Activated CD4-positive, alpha-beta memory T cell treated with anti-CD3 and anti-CD28 coated beads for 36 hours (primary cell): ENCODE measurements at regions not wholly inside any gene's neighbourhood (a gene's known extent, or its start where the extent isn't known, plus 50 kb on each side); places are given as distances from the start of the nearest gene placed in this dataset.
"Not testable (repeated sequence)": the region's sequence is repeated elsewhere in the genome, so short reads cannot be mapped to it uniquely, and the experiment has no call there.

Experiments used
- CTCF ChIA-PET: fragments of 350-600 bp; sonication (Branson Sonifier 250); formaldehyde crosslinking; loops from one replicate; lab custom pipeline; 2021; ENCODE audit warnings: antibody characterized with exemption, inconsistent platforms; lab: Charles Lee
- POLR2A ChIA-PET: fragments of 350-600 bp; sonication (Branson Sonifier 250); formaldehyde crosslinking; loops from one replicate; lab custom pipeline; 2021; ENCODE audit warnings: antibody characterized with exemption; lab: Charles Lee
- DNase-seq: peaks from one replicate; pipeline ENCODE4 v3.0.0-alpha.2; 2020
- H3K27ac Mint-ChIP-seq: one replicate; pipeline ENCODE4 v1.8.0; 2021; ENCODE audit warnings: mixed read lengths
- H3K27me3 Mint-ChIP-seq: one replicate; pipeline ENCODE4 v1.8.0; 2021; ENCODE audit warnings: mixed read lengths
- H3K36me3 Mint-ChIP-seq: one replicate; pipeline ENCODE4 v1.8.0; 2021; ENCODE audit warnings: mixed read lengths
- H3K4me1 Mint-ChIP-seq: one replicate; pipeline ENCODE4 v1.8.0; 2021; ENCODE audit warnings: low read depth, mixed read lengths
- H3K4me3 Mint-ChIP-seq: one replicate; pipeline ENCODE4 v1.8.0; 2021; ENCODE audit warnings: mild to moderate bottlenecking, mixed read lengths
- H3K9me3 Mint-ChIP-seq: one replicate; pipeline ENCODE4 v1.8.0; 2021; ENCODE audit warnings: mixed read lengths
- intact Hi-C: fragments of 100-400 bp; cut with micrococcal nuclease; formaldehyde crosslinking; loops from one replicate; pipeline ENCODE4 v1.15.1; 2023

DNA sequence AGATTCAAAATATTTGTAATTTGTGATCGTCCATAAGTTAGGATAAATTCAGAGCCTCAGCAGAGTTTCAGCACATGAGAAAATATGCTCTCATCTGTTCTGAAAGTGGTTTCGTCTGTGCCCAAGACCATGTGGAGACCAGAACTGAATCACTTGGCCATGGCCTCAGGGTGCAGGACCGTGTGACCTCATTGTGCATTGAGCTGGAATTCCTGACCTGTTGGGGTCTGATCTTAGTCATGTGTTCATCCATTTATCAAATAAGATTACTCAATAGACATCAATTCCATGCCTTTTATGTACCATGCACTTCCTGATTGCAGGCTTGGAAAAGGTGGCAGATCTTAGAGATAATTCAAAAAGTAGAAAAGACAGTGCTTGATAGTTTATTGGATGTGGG lies 680.5 kb downstream of the QKI start:
- ChIA-PET CTCF (no interaction called here), POLR2A (no interaction called here)
- intact Hi-C loops: no loop called here
- H3K4me3 Mint-ChIP-seq: no peak overlapping the region
- no peak for DNase-seq
- H3K36me3 Mint-ChIP-seq: no peaks in the 10 kb centered on the region
- H3K27ac Mint-ChIP-seq: no peak overlapping the region
- H3K9me3 Mint-ChIP-seq: no peaks in the 10 kb centered on the region
- H3K27me3 Mint-ChIP-seq: no peaks in the 10 kb centered on the region
- H3K4me1 Mint-ChIP-seq: no peaks in the 10 kb centered on the region

DNA sequence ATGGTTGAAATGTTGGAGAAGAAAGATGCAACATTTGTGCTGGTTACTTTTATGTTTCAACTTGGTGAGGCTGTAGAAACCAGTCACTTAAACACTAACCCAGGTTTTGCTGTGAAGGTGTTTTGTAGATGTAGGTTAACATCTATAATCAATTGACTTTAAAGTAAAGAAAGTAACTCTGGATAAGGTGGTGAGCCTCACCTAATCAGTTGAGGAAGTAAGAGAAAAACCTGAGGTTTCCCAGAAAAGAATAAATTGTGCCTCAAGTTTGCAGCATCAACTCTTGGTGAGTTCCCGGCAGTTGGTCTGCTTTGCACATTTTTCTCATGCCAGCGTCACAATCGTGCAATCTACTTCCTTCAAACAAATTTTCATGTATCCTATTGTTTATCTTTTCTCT lies 673.4 kb downstream of the QKI start:
- intact Hi-C loops: no loop called here
- Mint-ChIP-seq H3K4me3 (no peak overlapping the region), H3K27ac (no peak overlapping the region), H3K9me3 (no peaks in the 10 kb centered on the region), H3K36me3 (no peaks in the 10 kb centered on the region), H3K4me1 (no peaks in the 10 kb centered on the region), H3K27me3 (peaks cover 1% of the 10 kb centered on the region)
- DNase-seq: no peak
- ChIA-PET POLR2A (no interaction called here), CTCF (no interaction called here)

DNA sequence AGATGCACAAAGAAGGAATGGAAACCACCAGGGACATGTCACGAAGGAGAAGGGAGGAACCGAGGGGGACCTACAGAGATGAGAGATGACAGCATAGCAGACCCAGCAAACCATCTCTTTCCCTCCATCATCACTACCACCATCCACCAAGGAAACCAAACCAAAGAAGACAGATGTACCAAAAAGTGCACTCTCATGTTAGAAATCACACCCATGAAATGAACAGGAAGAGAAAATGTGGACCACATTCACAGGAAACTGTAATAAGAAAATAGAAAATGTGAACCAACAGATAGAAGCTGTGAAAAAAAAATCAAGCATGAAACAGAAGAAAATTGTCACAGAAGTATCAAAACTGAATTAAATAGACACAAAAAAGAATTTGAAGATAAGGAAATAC lies 672.7 kb downstream of the QKI start:
- intact Hi-C loops: no loop called here
- Mint-ChIP-seq H3K27ac (no peak overlapping the region), H3K36me3 (no peaks in the 10 kb centered on the region), H3K4me1 (no peaks in the 10 kb centered on the region), H3K27me3 (peaks cover 1% of the 10 kb centered on the region), H3K4me3 (no peak overlapping the region), H3K9me3 (no peaks in the 10 kb centered on the region)
- POLR2A ChIA-PET: no interaction called here
- no peak for DNase-seq
- CTCF ChIA-PET: no interaction called here

DNA sequence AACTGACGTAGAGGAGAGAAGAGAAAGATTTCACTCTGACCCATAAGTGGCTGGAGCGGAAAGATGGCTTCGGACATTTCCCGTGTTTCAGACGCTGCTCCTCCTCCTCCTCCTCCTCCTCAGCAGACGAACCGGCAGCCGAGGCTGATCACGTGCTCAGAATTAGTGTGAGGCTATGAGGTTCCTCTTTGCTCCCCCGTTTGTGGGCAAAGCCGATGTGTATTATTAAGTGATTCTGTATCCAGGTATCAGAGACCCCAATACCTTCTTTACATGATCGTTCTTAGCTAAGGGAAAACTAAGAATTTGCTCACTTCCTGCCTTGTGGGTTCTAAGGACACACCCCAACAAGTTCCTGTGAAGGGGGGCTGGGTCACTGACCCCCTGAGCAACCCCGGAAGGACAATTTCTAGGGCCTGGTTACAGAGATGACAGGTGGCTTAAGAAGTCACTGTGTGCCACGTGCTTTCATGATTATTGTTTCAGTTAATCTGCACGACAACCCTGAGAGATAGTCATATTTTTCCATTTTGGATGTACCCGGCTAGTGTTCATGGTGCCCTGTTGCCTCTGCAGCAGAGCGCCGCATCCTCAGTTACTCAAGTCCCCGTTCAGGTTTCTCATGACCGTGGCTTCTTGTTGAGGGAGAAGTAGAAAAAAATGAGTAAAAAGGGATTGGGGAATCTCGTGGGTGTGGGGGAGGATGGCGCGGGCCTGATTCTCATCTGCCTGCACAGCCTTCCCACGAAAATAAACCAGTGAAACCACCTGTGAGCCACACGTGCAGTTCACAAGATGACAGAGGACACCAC lies 671.8 kb downstream of the QKI start:
- intact Hi-C loops: no loop called here
- no peak for DNase-seq
- Mint-ChIP-seq H3K27me3 (peaks cover 2% of the 10 kb centered on the region), H3K9me3 (no peaks in the 10 kb centered on the region), H3K4me1 (no peaks in the 10 kb centered on the region), H3K4me3 (no peak overlapping the region), H3K36me3 (no peaks in the 10 kb centered on the region), H3K27ac (no peak overlapping the region)
- POLR2A ChIA-PET: no interaction called here
- CTCF ChIA-PET: no interaction called here

DNA sequence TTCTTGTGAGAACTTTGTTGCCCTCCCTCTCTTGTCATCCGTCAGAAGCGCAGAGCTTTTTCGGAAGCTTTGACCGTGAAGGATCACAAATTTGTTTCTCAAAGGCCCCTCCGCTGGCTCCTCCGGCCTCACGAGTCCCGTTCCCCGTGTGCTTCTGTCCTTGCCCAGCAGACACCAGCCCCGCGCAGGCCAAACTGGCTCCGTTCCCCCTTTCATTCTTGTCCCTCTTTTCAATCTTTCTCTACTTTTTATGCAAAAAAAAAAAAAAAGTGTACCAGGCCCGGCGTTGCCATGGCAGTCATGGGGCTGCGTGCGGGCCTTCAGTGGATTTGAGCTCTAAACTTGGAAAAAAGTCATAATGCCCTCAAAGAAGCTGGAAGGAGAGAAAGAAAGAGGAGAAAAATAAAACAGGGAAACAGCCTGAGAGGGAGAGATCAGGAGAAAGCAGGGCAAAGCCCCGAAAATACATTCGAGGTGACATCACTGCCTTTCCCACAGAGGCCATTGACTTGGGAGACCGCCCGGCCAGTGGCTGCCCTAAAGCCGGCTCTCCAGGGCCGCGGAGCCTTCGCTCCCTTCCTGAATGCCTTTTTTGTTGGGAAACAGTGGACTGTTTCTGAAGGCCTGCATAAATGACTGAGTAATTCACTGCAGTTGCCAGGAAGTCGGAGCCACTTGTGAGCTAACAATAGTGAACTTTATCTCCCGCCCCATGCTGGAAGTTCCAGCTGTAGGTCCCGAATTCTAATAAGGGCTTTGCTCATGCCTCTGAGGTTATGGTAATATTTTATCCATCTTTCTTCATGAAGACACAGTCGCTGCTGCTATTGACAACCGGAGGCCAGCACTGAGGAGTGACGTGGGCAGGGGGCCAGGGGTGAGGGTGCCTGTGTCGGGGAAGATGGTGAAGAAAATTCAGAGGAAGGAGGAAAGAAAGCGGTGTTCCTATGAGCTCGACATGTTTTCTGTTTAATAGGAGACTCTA lies 670.9 kb downstream of the QKI start:
- H3K4me1 Mint-ChIP-seq: no peaks in the 10 kb centered on the region
- peaks cover 6% of the 10 kb centered on the region for H3K27me3 Mint-ChIP-seq
- intact Hi-C loops: no loop called here
- ChIA-PET CTCF (no interaction called here), POLR2A (no interaction called here)
- no peaks in the 10 kb centered on the region for H3K9me3 Mint-ChIP-seq
- DNase-seq: no peak
- no peaks in the 10 kb centered on the region for H3K36me3 Mint-ChIP-seq
- H3K4me3 Mint-ChIP-seq: no peak overlapping the region
- no peak overlapping the region for H3K27ac Mint-ChIP-seq

DNA sequence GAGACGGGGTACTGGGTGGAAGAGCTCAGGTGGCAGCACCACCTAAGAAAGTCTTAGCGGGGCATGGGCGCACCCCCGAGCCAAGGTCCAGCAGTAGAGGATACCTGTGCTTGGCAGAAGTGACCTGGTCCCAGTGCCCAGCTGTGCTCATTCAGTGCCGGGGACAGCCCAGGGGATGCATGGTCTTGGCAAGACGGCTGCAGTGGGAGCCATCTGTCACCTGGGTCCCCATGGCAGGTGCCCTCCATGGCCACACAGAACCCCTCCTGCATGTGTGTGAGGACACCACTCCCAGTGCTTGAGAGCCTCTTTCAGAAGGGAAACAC lies 664.7 kb downstream of the QKI start:
- ChIA-PET CTCF (no interaction called here), POLR2A (no interaction called here)
- Mint-ChIP-seq H3K27ac (no peak overlapping the region), H3K36me3 (no peaks in the 10 kb centered on the region), H3K9me3 (no peaks in the 10 kb centered on the region), H3K27me3 (peaks cover 4% of the 10 kb centered on the region), H3K4me1 (no peaks in the 10 kb centered on the region), H3K4me3 (no peak overlapping the region)
- DNase-seq: no peak
- intact Hi-C loops: no loop called here

DNA sequence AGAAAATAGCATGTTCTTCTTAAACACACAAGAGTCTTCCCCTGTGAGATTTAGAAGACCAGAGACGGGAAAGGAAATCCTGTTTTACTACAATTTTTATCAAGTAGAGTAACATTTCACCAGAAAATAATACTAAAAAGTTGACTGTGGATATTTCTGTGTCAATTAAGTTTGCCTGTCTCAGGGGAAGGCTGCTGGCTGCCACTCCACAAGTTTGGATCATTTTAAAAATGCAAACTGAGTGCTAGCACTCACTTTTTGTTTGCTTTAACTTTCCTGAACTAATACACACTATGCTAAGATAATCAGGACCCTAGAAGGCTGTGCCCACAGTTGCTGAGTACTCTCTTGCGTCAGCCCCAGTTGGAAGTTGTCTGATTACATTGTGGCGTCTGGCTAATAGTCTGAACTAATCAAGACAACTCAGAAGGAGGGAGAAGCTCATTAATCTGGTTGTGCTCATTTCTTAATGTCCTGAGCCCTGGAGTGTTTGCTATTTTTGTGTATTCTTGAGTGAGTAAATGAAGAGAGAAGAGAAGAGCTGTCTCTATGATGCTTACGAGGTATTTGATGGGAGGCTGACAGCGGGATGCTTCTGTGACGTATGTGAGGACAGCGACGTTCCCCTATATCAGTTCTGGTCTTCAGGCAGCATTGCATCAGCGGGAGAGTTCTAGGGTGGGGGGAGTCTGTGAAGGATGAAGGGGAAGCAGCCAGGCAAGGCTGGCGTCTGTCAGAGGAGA lies 664.2 kb downstream of the QKI start:
- H3K27ac Mint-ChIP-seq: no peak overlapping the region
- intact Hi-C loops: no loop called here
- DNase-seq: no peak

DNA sequence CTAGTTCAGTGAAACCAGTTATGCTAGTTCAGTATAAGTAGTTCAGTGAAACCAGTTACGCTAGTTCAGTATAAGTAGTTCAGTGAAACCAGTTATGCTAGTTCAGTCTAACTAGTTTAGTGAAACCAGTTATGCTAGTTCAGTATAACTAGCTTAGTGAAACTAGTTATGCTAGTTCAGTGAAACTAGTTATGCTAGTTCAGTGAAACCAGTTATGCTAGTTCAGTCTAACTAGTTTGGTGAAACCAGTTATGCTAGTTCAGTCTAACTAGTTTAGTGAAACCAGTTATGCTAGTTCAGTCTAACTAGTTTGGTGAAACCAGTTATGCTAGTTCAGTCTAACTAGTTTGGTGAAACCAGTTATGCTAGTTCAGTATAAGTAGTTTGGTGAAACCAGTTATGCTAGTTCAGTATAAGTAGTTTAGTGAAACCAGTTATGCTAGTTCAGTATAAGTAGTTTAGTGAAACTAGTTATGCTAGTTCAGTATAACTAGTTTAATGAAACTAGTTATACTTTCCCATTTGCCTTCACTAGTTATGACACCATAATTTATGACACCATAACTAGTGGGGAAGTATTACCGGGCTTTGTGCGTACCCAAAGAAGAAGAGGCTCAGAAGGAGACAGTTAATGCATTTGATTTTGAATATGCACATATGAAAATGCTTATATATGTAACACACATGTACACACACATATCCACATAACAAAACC lies 662.5 kb downstream of the QKI start:
- H3K4me3 Mint-ChIP-seq, CTCF ChIA-PET, DNase-seq, H3K27ac Mint-ChIP-seq, H3K4me1 Mint-ChIP-seq, intact Hi-C loops, H3K27me3 Mint-ChIP-seq, H3K9me3 Mint-ChIP-seq, POLR2A ChIA-PET, H3K36me3 Mint-ChIP-seq: not testable (repeated sequence)

More for the DNA sequence above, 664.2 kb downstream of the QKI start:
- POLR2A ChIA-PET: no interaction called here
- H3K4me1 Mint-ChIP-seq: no peaks in the 10 kb centered on the region
- no peaks in the 10 kb centered on the region for H3K9me3 Mint-ChIP-seq
- no peak overlapping the region for H3K4me3 Mint-ChIP-seq
- no peaks in the 10 kb centered on the region for H3K36me3 Mint-ChIP-seq
- H3K27me3 Mint-ChIP-seq: peaks cover 4% of the 10 kb centered on the region
- CTCF ChIA-PET: no interaction called here

DNA sequence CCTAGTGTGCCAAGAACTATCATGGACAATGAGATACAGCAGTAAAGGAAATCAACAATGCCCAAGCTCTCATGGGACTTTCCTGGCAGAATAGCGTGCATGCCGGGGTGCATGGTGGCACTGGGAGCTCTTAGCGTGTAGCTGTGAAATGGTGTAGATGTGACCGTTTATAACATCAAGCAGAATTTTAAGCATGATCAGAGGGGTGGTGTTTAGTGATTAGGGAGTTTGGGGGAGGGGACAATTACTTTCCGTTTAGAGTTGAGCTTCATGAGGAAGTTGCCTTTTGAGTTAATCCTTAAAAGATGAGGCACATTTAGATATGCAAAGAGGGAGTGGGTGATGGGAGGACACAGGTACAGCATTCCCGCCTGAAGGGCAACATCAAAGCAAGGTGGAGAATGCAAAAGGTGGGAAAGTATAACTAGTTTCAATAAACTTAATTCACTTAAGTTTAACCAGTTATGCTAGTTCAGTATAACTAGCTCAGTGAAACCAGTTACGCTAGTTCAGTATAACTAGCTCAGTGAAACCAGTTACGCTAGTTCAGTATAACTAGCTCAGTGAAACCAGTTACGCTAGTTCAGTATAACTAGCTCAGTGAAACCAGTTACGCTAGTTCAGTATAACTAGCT lies 661.6 kb downstream of the QKI start:
- intact Hi-C loops: no loop called here
- H3K36me3 Mint-ChIP-seq: no peaks in the 10 kb centered on the region
- H3K27me3 Mint-ChIP-seq: peaks cover 2% of the 10 kb centered on the region
- H3K4me1 Mint-ChIP-seq: no peaks in the 10 kb centered on the region
- peaks cover 5% of the 10 kb centered on the region for H3K9me3 Mint-ChIP-seq
- DNase-seq: no peak
- H3K4me3 Mint-ChIP-seq: no peak overlapping the region
- no peak overlapping the region for H3K27ac Mint-ChIP-seq
- ChIA-PET CTCF (no interaction called here), POLR2A (no interaction called here)

DNA sequence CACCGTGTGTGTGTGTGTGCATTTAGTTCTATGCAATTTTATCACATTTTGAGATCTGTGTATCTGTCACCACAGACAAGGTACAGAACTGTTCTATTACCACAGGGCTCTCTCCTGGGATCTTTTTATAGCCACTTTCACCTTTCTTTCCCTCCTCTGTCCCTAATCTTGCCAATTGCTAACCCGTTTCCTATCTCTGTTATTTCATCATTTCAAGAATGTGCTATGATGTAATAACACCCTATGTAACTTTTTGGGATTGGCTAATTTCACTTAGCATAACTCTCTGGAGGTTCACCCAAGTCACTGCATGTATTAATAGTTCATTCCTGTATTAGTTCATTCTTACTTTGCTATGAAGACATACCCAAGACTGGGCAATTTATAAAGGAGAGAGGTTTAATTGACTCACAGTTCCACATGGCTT lies 657.7 kb downstream of the QKI start:
- Mint-ChIP-seq H3K9me3 (peaks cover 5% of the 10 kb centered on the region), H3K4me1 (no peaks in the 10 kb centered on the region), H3K27ac (no peak overlapping the region), H3K27me3 (no peaks in the 10 kb centered on the region), H3K36me3 (no peaks in the 10 kb centered on the region), H3K4me3 (no peak overlapping the region)
- CTCF ChIA-PET: interaction anchor here (0.7 kb wide), 1 partner anchor 37 kb away, joined by 3 read pairs; no protein-coding TSS in a partner anchor
- intact Hi-C loops: no loop called here
- POLR2A ChIA-PET: interaction anchor here (0.6 kb wide), 1 partner anchor 93 kb away, joined by 4 read pairs; no protein-coding TSS in a partner anchor
- DNase-seq: no peak

DNA sequence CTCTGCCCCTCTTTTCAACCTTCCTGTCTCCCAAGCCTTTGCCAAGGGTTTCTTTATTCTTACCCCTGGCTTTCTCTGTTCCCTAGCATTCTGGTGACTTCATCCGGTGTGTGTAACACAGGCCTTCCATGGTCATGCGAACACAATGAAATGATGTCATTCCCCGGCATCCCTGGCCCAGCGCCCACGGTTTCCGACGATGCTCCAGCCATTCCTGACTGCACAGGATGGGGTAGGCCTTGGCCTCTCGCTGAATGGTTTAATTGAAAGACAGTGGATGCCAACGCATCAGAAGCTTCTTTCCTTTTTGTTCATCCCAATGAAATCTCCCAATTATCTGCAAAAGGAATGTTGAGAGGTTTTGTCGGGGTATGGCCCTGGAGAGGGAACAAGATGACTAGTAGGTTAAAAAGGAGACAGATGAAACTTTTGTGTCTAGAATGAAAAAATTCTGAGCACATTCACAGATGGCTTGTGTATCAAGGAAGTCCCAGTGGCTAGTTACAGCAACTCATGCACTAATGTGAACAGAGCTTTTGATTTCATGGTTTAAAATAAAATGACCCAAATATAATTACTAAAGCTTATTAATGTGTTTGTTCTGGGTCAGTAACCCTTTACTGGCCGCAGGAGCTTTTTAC lies 655.0 kb downstream of the QKI start:
- Mint-ChIP-seq H3K9me3 (peaks cover 5% of the 10 kb centered on the region), H3K36me3 (no peaks in the 10 kb centered on the region), H3K4me1 (no peaks in the 10 kb centered on the region), H3K27me3 (no peaks in the 10 kb centered on the region), H3K27ac (no peak overlapping the region), H3K4me3 (no peak overlapping the region)
- intact Hi-C loops: no loop called here
- DNase-seq: no peak
- CTCF ChIA-PET: no interaction called here
- POLR2A ChIA-PET: no interaction called here
